IMR-90 (cell line): ENCODE measurements at regions not wholly inside any gene's neighbourhood (a gene's known extent, or its start where the extent isn't known, plus 50 kb on each side); places are given as distances from the start of the nearest gene placed in this dataset.

Experiments used
- CTCF ChIP-seq: conservative IDR thresholded peaks from 2 replicates; pipeline ENCODE4 v1.5.1; 2012; ENCODE audit warnings: mild to moderate bottlenecking, low read depth, low read length, improper control_type of control experiment
- NFE2L2 ChIP-seq: fragments of 150-350 bp; IDR thresholded peaks from 2 replicates; pipeline ENCODE4 v1.6.1; 2016; ENCODE audit warnings: low read depth, mild to moderate bottlenecking, low read length
- POLR2A ChIP-seq: IDR thresholded peaks from 2 replicates; pipeline ENCODE4 v1.6.1; 2012; ENCODE audit warnings: mild to moderate bottlenecking, low read depth, low read length
- RAD21 ChIP-seq: IDR thresholded peaks from 2 replicates; pipeline ENCODE4 v1.6.1; 2012; ENCODE audit warnings: low read length, improper control_type of control experiment

GRCh38 chr12:66065150-66065549, 65.4 kb downstream of the LLPH start:
- TF ChIP-seq CTCF (no peak), POLR2A (no peak), NFE2L2 (no peak), RAD21 (no peak)
